ENCODE measurements at regions not wholly inside any gene's neighbourhood (a gene's known extent, or its start where the extent isn't known, plus 50 kb on each side); places are given as distances from the start of the nearest gene placed in this dataset.

- Histone ChIP-seq H3K4me1 (ENCODE audit: control insufficient read depth, insufficient read depth, low read depth, low read length) (peaks cover 1% of the 10 kb centered on the region), H2BK120ac (ENCODE audit: low read depth, low read length) (no peak overlapping the region), H3K79me1 (replicated peaks; ENCODE audit: low read length, poor library complexity, severe bottlenecking) (no peaks in the 10 kb centered on the region), H2BK15ac (ENCODE audit: low read depth, poor library complexity, severe bottlenecking) (no peak overlapping the region), H4K91ac (ENCODE audit: low read length) (no peak overlapping the region), H3K9ac (ENCODE audit: low read length) (no peak overlapping the region), H2BK5ac (ENCODE audit: low read depth, low read length, poor library complexity, severe bottlenecking) (no peak overlapping the region), H3K18ac (ENCODE audit: low read depth in 1 of 2, low read length in 2 of 2) (no peak overlapping the region), H3K4me2 (ENCODE audit: low read length, poor library complexity, severe bottlenecking) (no peak overlapping the region), H2AK5ac (ENCODE audit: low read length, severe bottlenecking) (no peak overlapping the region), H3K9me3 (ENCODE audit: control insufficient read depth, low read length) (peaks cover 7% of the 10 kb centered on the region), H4K8ac (ENCODE audit: low read length) (no peak overlapping the region), H3K14ac (ENCODE audit: low read length in 2 of 2) (no peak overlapping the region), H3K4me3 (ENCODE audit: insufficient read depth in 1 of 2, low read depth in 1 of 2, low read length in 2 of 2) (no peak overlapping the region), H2BK12ac (ENCODE audit: low read length in 2 of 2) (no peak overlapping the region), H3K27ac (ENCODE audit: low read length, poor library complexity, severe bottlenecking) (no peak overlapping the region), H3K27me3 (ENCODE audit: control insufficient read depth in 1 of 2, insufficient read depth in 1 of 2, low read length in 2 of 2) (peaks cover 51 to 72% of the 10 kb centered on the region in 2 experiments), H3K36me3 (ENCODE audit: control insufficient read depth in 1 of 2, insufficient read depth in 2 of 2, low read depth in 1 of 2, low read length in 2 of 2) (no peaks in the 10 kb centered on the region), H2AFZ (ENCODE audit: low read depth, low read length) (no peak overlapping the region), H3K4ac (ENCODE audit: low read depth in 1 of 2, low read length in 2 of 2) (no peak overlapping the region), H3K23ac (ENCODE audit: low read length in 2 of 2) (no peak overlapping the region)
- DNase-seq = no peak
- WGBS = 86% methylated on average over 8 of the region's 10 CpGs
Observed at GRCh38 chr17:36748272-36748671, 146.9 kb downstream of the MRM1 start.

- peaks cover 62 to 78% of the 10 kb centered on the region in 2 experiments for H3K27me3 ChIP-seq (ENCODE audit: control insufficient read depth in 1 of 2, insufficient read depth in 1 of 2, low read length in 2 of 2)
- no peaks in the 10 kb centered on the region for H3K79me1 ChIP-seq (replicated peaks; ENCODE audit: low read length, poor library complexity, severe bottlenecking)
- no peak overlapping the region for H3K4me3 ChIP-seq (ENCODE audit: insufficient read depth in 1 of 2, low read depth in 1 of 2, low read length in 2 of 2)
- H3K18ac ChIP-seq (ENCODE audit: low read depth in 1 of 2, low read length in 2 of 2) = no peak overlapping the region
- no peak overlapping the region for H2AK5ac ChIP-seq (ENCODE audit: low read length, severe bottlenecking)
- no peak overlapping the region for H4K91ac ChIP-seq (ENCODE audit: low read length)
- no peak overlapping the region for H3K4me2 ChIP-seq (ENCODE audit: low read length, poor library complexity, severe bottlenecking)
- no peak overlapping the region for H2BK120ac ChIP-seq (ENCODE audit: low read depth, low read length)
- H3K36me3 ChIP-seq (ENCODE audit: control insufficient read depth in 1 of 2, insufficient read depth in 2 of 2, low read depth in 1 of 2, low read length in 2 of 2) = no peaks in the 10 kb centered on the region
- H3K4me1 ChIP-seq (ENCODE audit: control insufficient read depth, insufficient read depth, low read depth, low read length) = peaks cover 1% of the 10 kb centered on the region
- no peak overlapping the region for H3K14ac ChIP-seq (ENCODE audit: low read length in 2 of 2)
- H3K27ac ChIP-seq (ENCODE audit: low read length, poor library complexity, severe bottlenecking) = no peak overlapping the region
- 90% methylated on average over 17 of the region's 17 CpGs for WGBS
- H2BK15ac ChIP-seq (ENCODE audit: low read depth, poor library complexity, severe bottlenecking) = no peak overlapping the region
- no peak overlapping the region for H3K4ac ChIP-seq (ENCODE audit: low read depth in 1 of 2, low read length in 2 of 2)
- no peak overlapping the region for H3K23ac ChIP-seq (ENCODE audit: low read length in 2 of 2)
- H2AFZ ChIP-seq (ENCODE audit: low read depth, low read length) = no peak overlapping the region
- peaks cover under 1% of the 10 kb centered on the region for H3K9me3 ChIP-seq (ENCODE audit: control insufficient read depth, low read length)
- DNase-seq = no peak
- H3K9ac ChIP-seq (ENCODE audit: low read length) = no peak overlapping the region
- H2BK5ac ChIP-seq (ENCODE audit: low read depth, low read length, poor library complexity, severe bottlenecking) = no peak overlapping the region
- H2BK12ac ChIP-seq (ENCODE audit: low read length in 2 of 2) = no peak overlapping the region
- no peak overlapping the region for H4K8ac ChIP-seq (ENCODE audit: low read length)
Observed at GRCh38 chr17:36749493-36749892, 148.1 kb downstream of the MRM1 start.

GRCh38 chr17:36750316-36750885 is 149.0 kb downstream of the MRM1 start:
- no peak overlapping the region for H3K4ac ChIP-seq (ENCODE audit: low read depth in 1 of 2, low read length in 2 of 2)
- H2AFZ ChIP-seq (ENCODE audit: low read depth, low read length) = no peak overlapping the region
- no peak overlapping the region for H2AK5ac ChIP-seq (ENCODE audit: low read length, severe bottlenecking)
- no peak for DNase-seq
- no peak overlapping the region for H2BK120ac ChIP-seq (ENCODE audit: low read depth, low read length)
- H3K4me3 ChIP-seq (ENCODE audit: insufficient read depth in 1 of 2, low read depth in 1 of 2, low read length in 2 of 2) = no peak overlapping the region
- H3K23ac ChIP-seq (ENCODE audit: low read length in 2 of 2) = no peak overlapping the region
- H3K9me3 ChIP-seq (ENCODE audit: control insufficient read depth, low read length) = no peaks in the 10 kb centered on the region
- no peak overlapping the region for H3K14ac ChIP-seq (ENCODE audit: low read length in 2 of 2)
- H3K27me3 ChIP-seq (ENCODE audit: control insufficient read depth in 1 of 2, insufficient read depth in 1 of 2, low read length in 2 of 2) = peaks cover 64 to 78% of the 10 kb centered on the region in 2 experiments
- no peak overlapping the region for H4K91ac ChIP-seq (ENCODE audit: low read length)
- H2BK12ac ChIP-seq (ENCODE audit: low read length in 2 of 2) = no peak overlapping the region
- H3K4me2 ChIP-seq (ENCODE audit: low read length, poor library complexity, severe bottlenecking) = no peak overlapping the region
- no peak overlapping the region for H2BK5ac ChIP-seq (ENCODE audit: low read depth, low read length, poor library complexity, severe bottlenecking)
- H3K18ac ChIP-seq (ENCODE audit: low read depth in 1 of 2, low read length in 2 of 2) = no peak overlapping the region
- H3K36me3 ChIP-seq (ENCODE audit: control insufficient read depth in 1 of 2, insufficient read depth in 2 of 2, low read depth in 1 of 2, low read length in 2 of 2) = no peaks in the 10 kb centered on the region
- no peaks in the 10 kb centered on the region for H3K79me1 ChIP-seq (replicated peaks; ENCODE audit: low read length, poor library complexity, severe bottlenecking)
- WGBS = 86% methylated on average over 8 of the region's 10 CpGs
- no peak overlapping the region for H3K9ac ChIP-seq (ENCODE audit: low read length)
- H2BK15ac ChIP-seq (ENCODE audit: low read depth, poor library complexity, severe bottlenecking) = no peak overlapping the region
- H3K27ac ChIP-seq (ENCODE audit: low read length, poor library complexity, severe bottlenecking) = no peak overlapping the region
- H3K4me1 ChIP-seq (ENCODE audit: control insufficient read depth, insufficient read depth, low read depth, low read length) = peaks cover 3% of the 10 kb centered on the region
- H4K8ac ChIP-seq (ENCODE audit: low read length) = no peak overlapping the region

GRCh38 chr17:36752096-36752888 is 150.9 kb downstream of the MRM1 start:
- no peaks in the 10 kb centered on the region for H3K79me1 ChIP-seq (replicated peaks; ENCODE audit: low read length, poor library complexity, severe bottlenecking)
- no peak overlapping the region for H3K9ac ChIP-seq (ENCODE audit: low read length)
- no peak overlapping the region for H2AFZ ChIP-seq (ENCODE audit: low read depth, low read length)
- no peak overlapping the region for H2BK120ac ChIP-seq (ENCODE audit: low read depth, low read length)
- 81% methylated on average over 10 of the region's 10 CpGs for WGBS
- peak overlapping the region; percentile 25 for H4K91ac ChIP-seq (ENCODE audit: low read length)
- H3K14ac ChIP-seq (ENCODE audit: low read length in 2 of 2) = no peak overlapping the region
- H3K4me3 ChIP-seq (ENCODE audit: insufficient read depth in 1 of 2, low read depth in 1 of 2, low read length in 2 of 2) = no peak overlapping the region
- peaks cover 61 to 77% of the 10 kb centered on the region in 2 experiments for H3K27me3 ChIP-seq (ENCODE audit: control insufficient read depth in 1 of 2, insufficient read depth in 1 of 2, low read length in 2 of 2)
- no peak overlapping the region for H2BK12ac ChIP-seq (ENCODE audit: low read length in 2 of 2)
- H2BK5ac ChIP-seq (ENCODE audit: low read depth, low read length, poor library complexity, severe bottlenecking) = no peak overlapping the region
- no peak overlapping the region for H4K8ac ChIP-seq (ENCODE audit: low read length)
- no peak for DNase-seq
- H3K23ac ChIP-seq (ENCODE audit: low read length in 2 of 2) = no peak overlapping the region
- H3K4me1 ChIP-seq (ENCODE audit: control insufficient read depth, insufficient read depth, low read depth, low read length) = peaks cover 4% of the 10 kb centered on the region
- H3K4me2 ChIP-seq (ENCODE audit: low read length, poor library complexity, severe bottlenecking) = no peak overlapping the region
- H3K36me3 ChIP-seq (ENCODE audit: control insufficient read depth in 1 of 2, insufficient read depth in 2 of 2, low read depth in 1 of 2, low read length in 2 of 2) = no peaks in the 10 kb centered on the region
- H3K4ac ChIP-seq (ENCODE audit: low read depth in 1 of 2, low read length in 2 of 2) = no peak overlapping the region
- no peak overlapping the region for H3K18ac ChIP-seq (ENCODE audit: low read depth in 1 of 2, low read length in 2 of 2)
- no peak overlapping the region for H2BK15ac ChIP-seq (ENCODE audit: low read depth, poor library complexity, severe bottlenecking)
- H3K9me3 ChIP-seq (ENCODE audit: control insufficient read depth, low read length) = no peaks in the 10 kb centered on the region
- no peak overlapping the region for H3K27ac ChIP-seq (ENCODE audit: low read length, poor library complexity, severe bottlenecking)
- no peak overlapping the region for H2AK5ac ChIP-seq (ENCODE audit: low read length, severe bottlenecking)
